Neural progenitor cell (in vitro differentiated cells): ENCODE measurements at regions not wholly inside any gene's neighbourhood (a gene's known extent, or its start where the extent isn't known, plus 50 kb on each side); places are given as distances from the start of the nearest gene placed in this dataset.
A peak's percentile ranks its signal among the peaks of the same experiment; 100 is the strongest.

ENCODE experiments used
- DNase-seq: peaks from one replicate; pipeline ENCODE4 v3.0.0-alpha.2; 2016; ENCODE audit warnings: low spot score
- H2AFZ ChIP-seq: fragments of 200-600 bp; sonication (generic); replicated peaks from 2 replicates; pipeline ENCODE4 v1.6.1; 2016; ENCODE audit warnings: antibody characterized with exemption
- H3F3A ChIP-seq: fragments of 200-600 bp; sonication (generic); 2 replicates; pipeline ENCODE4 v1.6.1; 2016; ENCODE audit warnings: antibody characterized with exemption, low read depth
- H3K27ac ChIP-seq: fragments of 200-600 bp; sonication (generic); 2 replicates; pipeline ENCODE4 v1.5.1; 2016; ENCODE audit warnings: mild to moderate bottlenecking
- H3K27me3 ChIP-seq: fragments of 200-600 bp; sonication (generic); 2 replicates; pipeline ENCODE4 v1.6.1; 2016; ENCODE audit warnings: mild to moderate bottlenecking, moderate library complexity
- H3K36me3 ChIP-seq: fragments of 200-600 bp; sonication (generic); 2 replicates; pipeline ENCODE4 v1.5.1; 2016
- H3K4me1 ChIP-seq: fragments of 200-600 bp; sonication (generic); 2 replicates; pipeline ENCODE4 v1.6.1; 2016; ENCODE audit warnings: mixed run types
- H3K4me2 ChIP-seq: fragments of 200-600 bp; sonication (generic); 2 replicates; pipeline ENCODE4 v1.6.1; 2016
- H3K4me3 ChIP-seq: fragments of 200-600 bp; sonication (generic); 2 replicates; pipeline ENCODE4 v1.5.1; 2016
- H3K79me2 ChIP-seq: fragments of 200-600 bp; sonication (generic); 2 replicates; pipeline ENCODE4 v1.6.1; 2016; ENCODE audit warnings: low read depth
- H3K9ac ChIP-seq: fragments of 200-600 bp; sonication (generic); 2 replicates; pipeline ENCODE4 v1.6.1; 2016
- H3K9me3 ChIP-seq: fragments of 200-600 bp; sonication (generic); 2 replicates; pipeline ENCODE4 v1.5.1; 2016; ENCODE audit warnings: low read depth
- H4K20me1 ChIP-seq: fragments of 200-600 bp; sonication (generic); 2 replicates; pipeline ENCODE4 v1.6.1; 2016; ENCODE audit warnings: low read depth
- H3K27ac Mint-ChIP-seq: 3 replicates; pipeline ENCODE4 v1.8.0; 2021; ENCODE audit warnings: mixed read lengths
- H3K27me3 Mint-ChIP-seq: 2 replicates; pipeline ENCODE4 v1.8.0; 2022; ENCODE audit warnings: low read depth, mild to moderate bottlenecking, inconsistent platforms, moderate library complexity, mixed read lengths; ENCODE audit not compliant: insufficient read depth
- H3K36me3 Mint-ChIP-seq: 3 replicates; pipeline ENCODE4 v1.8.0; 2021; ENCODE audit warnings: mixed read lengths
- H3K4me1 Mint-ChIP-seq: 3 replicates; pipeline ENCODE4 v1.8.0; 2021; ENCODE audit warnings: mixed read lengths
- H3K4me3 Mint-ChIP-seq: 3 replicates; pipeline ENCODE4 v1.8.0; 2021; ENCODE audit warnings: mild to moderate bottlenecking, moderate library complexity, mixed read lengths
- H3K9me3 Mint-ChIP-seq: 3 replicates; pipeline ENCODE4 v1.8.0; 2020; ENCODE audit warnings: mixed read lengths
- CTCF ChIP-seq: fragments of 200-600 bp; sonication (generic); IDR thresholded peaks from 2 replicates; pipeline ENCODE4 v1.5.1; 2017; ENCODE audit warnings: antibody characterized with exemption, mild to moderate bottlenecking
- EZH2 ChIP-seq: fragments of 200-600 bp; sonication (generic); IDR thresholded peaks from 2 replicates; pipeline ENCODE4 v1.6.1; 2017; ENCODE audit warnings: antibody characterized with exemption, mild to moderate bottlenecking, moderate library complexity
- EZH2phosphoT487 ChIP-seq: fragments of 200-600 bp; sonication (generic); IDR thresholded peaks from 2 replicates; pipeline ENCODE4 v1.6.1; 2017; ENCODE audit warnings: antibody characterized with exemption

GRCh38 chr6:14642136-14642505 lies 524.5 kb downstream of the CD83 start:
- Histone ChIP-seq H3K36me3 (no peaks in the 10 kb centered on the region), H3K27me3 (no peaks in the 10 kb centered on the region), H3K4me2 (peak overlapping the region; percentile 70), H3K4me3 (no peak overlapping the region), H3K9me3 (no peaks in the 10 kb centered on the region), H4K20me1 (no peaks in the 10 kb centered on the region), H2AFZ (no peak overlapping the region), H3K4me1 (peaks cover 58% of the 10 kb centered on the region), H3K79me2 (no peaks in the 10 kb centered on the region), H3K9ac (no peak overlapping the region), H3F3A (peaks cover 38% of the 10 kb centered on the region), H3K27ac (peak overlapping the region; percentile 30)
- DNase-seq: no peak
- Mint-ChIP-seq H3K27ac (peak overlapping the region; percentile 58), H3K27me3 (peaks cover 10% of the 10 kb centered on the region), H3K4me3 (no peak overlapping the region), H3K36me3 (no peaks in the 10 kb centered on the region), H3K4me1 (peaks cover 52% of the 10 kb centered on the region), H3K9me3 (no peaks in the 10 kb centered on the region)
- no peak for TF ChIP-seq EZH2phosphoT487
- no peak for TF ChIP-seq EZH2
- TF ChIP-seq CTCF: no peak

- no peak for DNase-seq
- Histone ChIP-seq H3K4me2 (no peak overlapping the region), H3K9me3 (no peaks in the 10 kb centered on the region), H3K9ac (no peak overlapping the region), H4K20me1 (no peaks in the 10 kb centered on the region), H3K4me1 (peaks cover 51% of the 10 kb centered on the region), H3K4me3 (no peak overlapping the region), H2AFZ (no peak overlapping the region), H3K27ac (no peak overlapping the region), H3K79me2 (no peaks in the 10 kb centered on the region), H3F3A (peaks cover 38% of the 10 kb centered on the region), H3K36me3 (no peaks in the 10 kb centered on the region), H3K27me3 (no peaks in the 10 kb centered on the region)
- Mint-ChIP-seq H3K4me3 (peak overlapping the region; percentile 42), H3K36me3 (no peaks in the 10 kb centered on the region), H3K27ac (no peak overlapping the region), H3K9me3 (no peaks in the 10 kb centered on the region), H3K4me1 (peaks cover 47% of the 10 kb centered on the region), H3K27me3 (peaks cover 10% of the 10 kb centered on the region)
- TF ChIP-seq EZH2phosphoT487: no peak
- no peak for TF ChIP-seq CTCF
- no peak for TF ChIP-seq EZH2
Observed at GRCh38 chr6:14642842-14643241, 525.3 kb downstream of the CD83 start.

GRCh38 chr6:14644381-14644780 lies 526.8 kb downstream of the CD83 start:
- H3K4me2 ChIP-seq: no peak overlapping the region
- H4K20me1 ChIP-seq: no peaks in the 10 kb centered on the region
- H3F3A ChIP-seq: peaks cover 27% of the 10 kb centered on the region
- peaks cover 10% of the 10 kb centered on the region for H3K27me3 Mint-ChIP-seq
- no peak overlapping the region for H3K4me3 Mint-ChIP-seq
- H3K36me3 ChIP-seq: no peaks in the 10 kb centered on the region
- peak overlapping the region; percentile 38 for H3K27ac Mint-ChIP-seq
- H3K9ac ChIP-seq: no peak overlapping the region
- no peaks in the 10 kb centered on the region for H3K9me3 ChIP-seq
- H3K36me3 Mint-ChIP-seq: no peaks in the 10 kb centered on the region
- H2AFZ ChIP-seq: no peak overlapping the region
- peaks cover 35% of the 10 kb centered on the region for H3K4me1 ChIP-seq
- DNase-seq: no peak
- H3K4me3 ChIP-seq: no peak overlapping the region
- H3K27me3 ChIP-seq: no peaks in the 10 kb centered on the region
- H3K27ac ChIP-seq: no peak overlapping the region
- no peaks in the 10 kb centered on the region for H3K79me2 ChIP-seq
- H3K9me3 Mint-ChIP-seq: no peaks in the 10 kb centered on the region
- TF ChIP-seq CTCF (no peak), EZH2phosphoT487 (no peak), EZH2 (no peak)
- H3K4me1 Mint-ChIP-seq: peaks cover 33% of the 10 kb centered on the region

GRCh38 chr6:14645221-14645620 lies 527.6 kb downstream of the CD83 start:
- Histone ChIP-seq H3K9me3 (no peaks in the 10 kb centered on the region), H3K27ac (no peak overlapping the region), H3K36me3 (no peaks in the 10 kb centered on the region), H3K27me3 (no peaks in the 10 kb centered on the region), H3F3A (peaks cover 19% of the 10 kb centered on the region), H4K20me1 (no peaks in the 10 kb centered on the region), H3K4me1 (peaks cover 27% of the 10 kb centered on the region), H2AFZ (no peak overlapping the region), H3K79me2 (no peaks in the 10 kb centered on the region), H3K4me2 (no peak overlapping the region), H3K4me3 (no peak overlapping the region), H3K9ac (no peak overlapping the region)
- peaks cover 25% of the 10 kb centered on the region for H3K4me1 Mint-ChIP-seq
- no peak overlapping the region for H3K27ac Mint-ChIP-seq
- DNase-seq: no peak
- TF ChIP-seq CTCF (no peak), EZH2phosphoT487 (no peak), EZH2 (no peak)
- no peaks in the 10 kb centered on the region for H3K9me3 Mint-ChIP-seq
- H3K4me3 Mint-ChIP-seq: no peak overlapping the region
- peaks cover 8% of the 10 kb centered on the region for H3K27me3 Mint-ChIP-seq
- H3K36me3 Mint-ChIP-seq: no peaks in the 10 kb centered on the region
